ENCODE measurements at regions not wholly inside any gene's neighbourhood (a gene's known extent, or its start where the extent isn't known, plus 50 kb on each side); places are given as distances from the start of the nearest gene placed in this dataset.

DNA sequence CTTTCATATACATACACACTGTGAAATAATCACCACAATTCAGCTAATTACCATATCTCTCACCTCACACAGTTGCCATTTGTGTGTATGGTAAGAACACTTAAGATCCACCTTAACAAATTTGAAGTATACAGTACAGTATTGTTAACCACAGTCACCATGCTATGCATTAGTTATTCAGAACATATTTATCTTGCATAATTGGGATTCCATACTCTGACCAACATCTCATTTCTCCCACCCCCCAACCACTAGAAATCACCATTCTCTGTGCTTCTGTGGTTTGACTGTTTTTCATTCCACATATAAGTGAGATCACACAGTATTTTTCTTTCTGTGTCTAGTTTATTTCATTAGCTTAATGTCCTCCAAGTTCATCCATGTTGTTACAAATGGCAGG, 247.7 kb upstream of the CTNNB1 start:
- Histone ChIP-seq H3K36me3 (no peaks in the 10 kb centered on the region), H3K9me3 (no peaks in the 10 kb centered on the region), H3K27me3 (no peaks in the 10 kb centered on the region), H3K4me3 (no peak overlapping the region), H3K4me1 (no peaks in the 10 kb centered on the region), H3K27ac (no peak overlapping the region)
- DNase-seq = no peak
- TF ChIP-seq, protein P1, sequence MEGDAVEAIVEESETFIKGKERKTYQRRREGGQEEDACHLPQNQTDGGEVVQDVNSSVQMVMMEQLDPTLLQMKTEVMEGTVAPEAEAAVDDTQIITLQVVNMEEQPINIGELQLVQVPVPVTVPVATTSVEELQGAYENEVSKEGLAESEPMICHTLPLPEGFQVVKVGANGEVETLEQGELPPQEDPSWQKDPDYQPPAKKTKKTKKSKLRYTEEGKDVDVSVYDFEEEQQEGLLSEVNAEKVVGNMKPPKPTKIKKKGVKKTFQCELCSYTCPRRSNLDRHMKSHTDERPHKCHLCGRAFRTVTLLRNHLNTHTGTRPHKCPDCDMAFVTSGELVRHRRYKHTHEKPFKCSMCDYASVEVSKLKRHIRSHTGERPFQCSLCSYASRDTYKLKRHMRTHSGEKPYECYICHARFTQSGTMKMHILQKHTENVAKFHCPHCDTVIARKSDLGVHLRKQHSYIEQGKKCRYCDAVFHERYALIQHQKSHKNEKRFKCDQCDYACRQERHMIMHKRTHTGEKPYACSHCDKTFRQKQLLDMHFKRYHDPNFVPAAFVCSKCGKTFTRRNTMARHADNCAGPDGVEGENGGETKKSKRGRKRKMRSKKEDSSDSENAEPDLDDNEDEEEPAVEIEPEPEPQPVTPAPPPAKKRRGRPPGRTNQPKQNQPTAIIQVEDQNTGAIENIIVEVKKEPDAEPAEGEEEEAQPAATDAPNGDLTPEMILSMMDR (IDR thresholded peaks at IDR 0.05) = no peak
- TF ChIP-seq POLR2A (IDR thresholded peaks at IDR 0.05) = no peak

DNA sequence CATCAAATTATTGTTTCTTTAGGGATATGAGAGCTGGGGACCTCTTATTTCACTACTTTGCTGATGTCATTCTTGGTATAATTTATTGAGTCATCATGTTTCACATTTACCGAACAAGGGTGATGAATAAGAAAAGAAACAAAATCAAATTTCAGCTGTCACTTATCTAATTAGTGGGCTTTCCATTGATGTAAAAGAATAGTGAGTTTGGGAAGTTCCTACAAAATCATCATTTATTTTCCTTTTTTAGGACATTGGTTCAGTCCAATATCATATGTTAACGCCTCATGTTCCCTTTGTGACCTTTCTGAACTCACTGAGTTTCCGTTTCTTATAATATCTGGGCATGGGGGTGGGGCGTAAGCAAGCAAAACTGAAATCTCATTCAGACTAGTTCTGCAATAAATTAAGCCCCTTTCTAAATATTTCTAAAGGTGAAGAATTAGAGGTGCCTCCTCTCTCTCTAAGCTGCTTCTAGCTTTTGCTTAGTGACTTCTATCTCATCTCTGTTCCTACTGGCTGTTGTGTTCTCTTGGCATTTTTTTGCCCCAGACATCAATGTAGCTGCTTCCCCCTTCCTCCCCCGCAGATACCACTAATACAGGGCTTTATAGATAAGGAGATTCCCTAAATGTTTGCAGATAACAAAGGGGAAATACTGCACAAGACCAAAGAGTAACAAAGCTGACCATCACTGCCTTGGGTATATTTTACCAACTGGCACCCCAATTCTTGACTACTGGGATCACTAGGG, 238.0 kb upstream of the CTNNB1 start:
- no peak overlapping the region for H3K27ac ChIP-seq
- no peak for TF ChIP-seq POLR2A (IDR thresholded peaks at IDR 0.05)
- TF ChIP-seq, protein P1 (IDR thresholded peaks at IDR 0.05) = no peak
- H3K4me3 ChIP-seq = no peak overlapping the region
- H3K9me3 ChIP-seq = no peaks in the 10 kb centered on the region
- no peak for DNase-seq
- H3K4me1 ChIP-seq = no peaks in the 10 kb centered on the region
- no peaks in the 10 kb centered on the region for H3K27me3 ChIP-seq
- no peaks in the 10 kb centered on the region for H3K36me3 ChIP-seq

DNA sequence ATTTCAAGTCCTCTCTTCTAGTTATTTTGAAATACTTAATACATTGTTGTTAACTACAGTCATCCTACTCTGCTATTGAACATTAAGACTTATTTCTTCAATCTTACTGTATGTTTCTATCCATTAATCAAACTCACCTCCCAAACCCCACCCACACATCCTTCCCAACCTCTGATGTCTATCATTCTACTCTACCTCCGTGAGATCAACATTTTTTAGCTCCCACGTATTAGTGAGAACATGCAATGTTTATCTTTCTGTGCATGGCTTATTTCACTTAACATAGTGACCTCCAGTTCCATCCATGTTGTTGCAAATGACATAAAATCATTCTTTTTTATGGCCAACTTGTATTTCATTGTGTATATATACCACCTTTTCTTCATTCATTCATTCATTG, 236.6 kb upstream of the CTNNB1 start:
- no peaks in the 10 kb centered on the region for H3K4me1 ChIP-seq
- H3K4me3 ChIP-seq = no peak overlapping the region
- H3K27ac ChIP-seq = no peak overlapping the region
- DNase-seq = no peak
- no peaks in the 10 kb centered on the region for H3K9me3 ChIP-seq
- H3K27me3 ChIP-seq = no peaks in the 10 kb centered on the region
- no peaks in the 10 kb centered on the region for H3K36me3 ChIP-seq
- TF ChIP-seq, protein P1 (IDR thresholded peaks at IDR 0.05) = no peak
- TF ChIP-seq POLR2A (IDR thresholded peaks at IDR 0.05) = no peak

DNA sequence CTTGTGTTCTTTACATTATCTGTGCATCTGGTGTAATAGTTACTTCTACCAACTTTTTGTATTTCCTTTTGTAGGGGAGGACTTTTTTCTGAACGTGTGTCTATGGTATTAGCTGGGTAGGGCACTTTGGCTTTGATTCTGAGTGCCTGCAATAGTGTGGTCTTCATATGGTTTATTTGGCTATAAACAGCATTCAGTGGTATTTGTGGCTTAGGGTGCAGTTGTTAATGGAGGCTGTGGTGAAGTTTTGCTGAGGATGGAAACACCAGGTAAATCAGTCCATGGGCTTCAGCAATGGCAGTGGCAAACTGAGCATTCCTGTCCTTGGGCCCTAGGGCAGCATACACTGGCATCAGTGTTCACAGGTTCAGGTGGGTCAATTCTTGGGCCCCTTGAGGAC, 230.6 kb upstream of the CTNNB1 start:
- Histone ChIP-seq H3K36me3 (no peaks in the 10 kb centered on the region), H3K4me3 (no peak overlapping the region), H3K27ac (no peak overlapping the region), H3K27me3 (no peaks in the 10 kb centered on the region), H3K9me3 (no peaks in the 10 kb centered on the region), H3K4me1 (peaks cover 3 to 22% (median 9%) of the 10 kb centered on the region in 4 donors)
- DNase-seq = no peak
- TF ChIP-seq POLR2A (IDR thresholded peaks at IDR 0.05) = no peak
- TF ChIP-seq, protein P1 (IDR thresholded peaks at IDR 0.05) = no peak

DNA sequence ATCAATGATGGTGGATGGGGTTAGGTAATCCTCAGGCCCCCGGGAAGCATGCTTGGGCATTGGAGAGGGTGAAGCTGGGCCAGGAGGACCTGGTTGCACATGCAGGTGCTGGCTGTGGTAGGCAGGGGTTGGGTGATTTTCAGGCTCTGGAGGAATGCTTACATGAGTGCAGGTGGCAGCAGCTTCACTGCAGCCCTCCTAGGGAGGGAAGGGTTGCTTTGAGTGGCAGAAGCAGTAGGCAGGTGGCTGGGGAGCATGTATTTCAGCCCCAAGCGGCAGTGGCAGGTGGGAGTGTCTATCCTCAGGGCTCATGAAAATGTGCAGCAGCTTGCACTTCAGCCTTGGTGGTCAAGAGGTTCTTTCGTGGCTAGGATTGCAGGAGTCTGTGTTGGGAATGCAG, 230.0 kb upstream of the CTNNB1 start:
- TF ChIP-seq POLR2A (IDR thresholded peaks at IDR 0.05) = no peak
- TF ChIP-seq, protein P1 (IDR thresholded peaks at IDR 0.05) = no peak
- Histone ChIP-seq H3K4me3 (no peak overlapping the region), H3K27me3 (no peaks in the 10 kb centered on the region), H3K27ac (no peak overlapping the region), H3K4me1 (peaks cover 3 to 22% (median 9%) of the 10 kb centered on the region in 4 donors), H3K9me3 (no peaks in the 10 kb centered on the region), H3K36me3 (no peaks in the 10 kb centered on the region)
- DNase-seq = no peak
